Neural cell (in vitro differentiated cells): ENCODE measurements at regions not wholly inside any gene's neighbourhood (a gene's known extent, or its start where the extent isn't known, plus 50 kb on each side); places are given as distances from the start of the nearest gene placed in this dataset.

ENCODE experiments used
- H2AFZ ChIP-seq: fragments of 200-600, 300-800 bp; sonication (generic), shearing (Covaris generic); 2 replicates; pipeline ENCODE4 v1.6.0; 2014; ENCODE audit warnings: low read depth, mild to moderate bottlenecking, antibody characterized with exemption, low read length, moderate library complexity
- H3F3A ChIP-seq: fragments of 200-600 bp; shearing (Covaris generic); 2 replicates; pipeline ENCODE4 v1.6.1; 2016; ENCODE audit warnings: mild to moderate bottlenecking, moderate library complexity, mixed read lengths, antibody characterized with exemption, low read length; ENCODE audit not compliant: insufficient read depth, poor library complexity, severe bottlenecking
- H3K27ac ChIP-seq: fragments of 200-600, 300-800 bp; sonication (generic), shearing (Covaris generic); 2 replicates; pipeline ENCODE4 v1.5.1; 2014; ENCODE audit warnings: mild to moderate bottlenecking, low read length, moderate library complexity
- H3K27me3 ChIP-seq: fragments of 300-800, 200-600 bp; sonication (generic), shearing (Covaris generic); 2 replicates; pipeline ENCODE4 v1.6.0; 2014; ENCODE audit warnings: mild to moderate bottlenecking, low read depth, low read length, moderate library complexity; ENCODE audit not compliant: insufficient read depth
- H3K36me3 ChIP-seq: fragments of 300-800, 200-600 bp; sonication (generic), shearing (Covaris generic); 2 replicates; pipeline ENCODE4 v1.5.1; 2014; ENCODE audit warnings: mild to moderate bottlenecking, antibody characterized with exemption, low read length, moderate library complexity; ENCODE audit not compliant: insufficient read depth
- H3K4me2 ChIP-seq: fragments of 300-800, 200-600 bp; sonication (generic), shearing (Covaris generic); 2 replicates; pipeline ENCODE4 v1.6.0; 2014; ENCODE audit warnings: mild to moderate bottlenecking, low read length
- H3K4me3 ChIP-seq: fragments of 300-800, 200-600 bp; sonication (generic), shearing (Covaris generic); 2 replicates; pipeline ENCODE4 v1.5.1; 2014; ENCODE audit warnings: mild to moderate bottlenecking, low read length, moderate library complexity
- H3K79me2 ChIP-seq: fragments of 200-600 bp; shearing (Covaris generic); replicated peaks from 2 replicates; pipeline ENCODE4 v1.6.0; 2014; ENCODE audit warnings: mild to moderate bottlenecking, low read length, moderate library complexity; ENCODE audit not compliant: insufficient read depth
- H3K9ac ChIP-seq: fragments of 300-800, 200-600 bp; sonication (generic), shearing (Covaris generic); 2 replicates; pipeline ENCODE4 v1.6.1; 2016; ENCODE audit warnings: mild to moderate bottlenecking, low read length, mixed read lengths
- H3K9me2 ChIP-seq: fragments of 200-600 bp; shearing (Covaris generic); 2 replicates; pipeline ENCODE4 v1.6.1; 2016; ENCODE audit warnings: mild to moderate bottlenecking, low read length, mixed read lengths; ENCODE audit not compliant: insufficient read depth
- H3K9me3 ChIP-seq: fragments of 200-600, 300-800 bp; sonication (generic), shearing (Covaris generic); 2 replicates; pipeline ENCODE4 v1.6.1; 2016; ENCODE audit warnings: mild to moderate bottlenecking, mixed run types, low read length, moderate library complexity, mixed read lengths
- H4K20me1 ChIP-seq: fragments of 200-600 bp; shearing (Covaris generic); 2 replicates; pipeline ENCODE4 v1.6.1; 2016; ENCODE audit warnings: mild to moderate bottlenecking, mixed run types; ENCODE audit not compliant: insufficient read depth
- EP300 ChIP-seq: fragments of 450-650 bp; conservative IDR thresholded peaks from 2 replicates; pipeline ENCODE4 v1.6.1; 2014; ENCODE audit warnings: antibody characterized with exemption, mild to moderate bottlenecking, moderate library complexity; ENCODE audit not compliant: poor library complexity, severe bottlenecking
- EZH2 ChIP-seq: fragments of 200-600, 300-800 bp; shearing (Covaris generic), sonication (generic); IDR thresholded peaks from 2 replicates; pipeline ENCODE4 v1.6.1; 2014; ENCODE audit warnings: antibody characterized with exemption, low read length, borderline replicate concordance, mild to moderate bottlenecking; ENCODE audit not compliant: insufficient read depth, poor library complexity, severe bottlenecking
- MXI1 ChIP-seq: fragments of 450-650 bp; conservative IDR thresholded peaks from 2 replicates; pipeline ENCODE4 v1.6.1; 2014; ENCODE audit warnings: antibody characterized with exemption, mild to moderate bottlenecking; ENCODE audit not compliant: poor library complexity, severe bottlenecking
- POLR2AphosphoS5 ChIP-seq: IDR thresholded peaks from 2 replicates; pipeline ENCODE4 v1.6.1; 2012
- RAD21 ChIP-seq: fragments of 450-650 bp; conservative IDR thresholded peaks from 2 replicates; pipeline ENCODE4 v1.6.1; 2014; ENCODE audit warnings: antibody characterized with exemption, mild to moderate bottlenecking, moderate library complexity
- SMC3 ChIP-seq: fragments of 450-650 bp; conservative IDR thresholded peaks from 2 replicates; pipeline ENCODE4 v1.6.1; 2014; ENCODE audit warnings: antibody characterized with exemption, mild to moderate bottlenecking, moderate library complexity; ENCODE audit not compliant: poor library complexity
- TAF1 ChIP-seq: IDR thresholded peaks from 2 replicates; pipeline ENCODE4 v1.6.1; 2012; ENCODE audit warnings: low read depth
- TF ChIP-seq, protein P1 (sequence below): fragments of 450-650 bp; IDR thresholded peaks from 2 replicates; pipeline ENCODE4 v1.5.1; 2014; ENCODE audit warnings: antibody characterized with exemption, mild to moderate bottlenecking, moderate library complexity; ENCODE audit not compliant: poor library complexity, severe bottlenecking

GRCh38 chr13:77406644-77407440 is 79.9 kb upstream of the MYCBP2 start:
- no peaks in the 10 kb centered on the region for H3K36me3 ChIP-seq
- no peak overlapping the region for H3K4me3 ChIP-seq
- no peak overlapping the region for H2AFZ ChIP-seq
- no peaks in the 10 kb centered on the region for H4K20me1 ChIP-seq
- no peaks in the 10 kb centered on the region for H3K27me3 ChIP-seq
- no peaks in the 10 kb centered on the region for H3K79me2 ChIP-seq
- H3K27ac ChIP-seq: no peak overlapping the region
- no peak overlapping the region for H3K9ac ChIP-seq
- no peaks in the 10 kb centered on the region for H3F3A ChIP-seq
- TF ChIP-seq RAD21 (no peak), POLR2AphosphoS5 (peak; percentile 78), EP300 (peak; percentile 72)
- TF ChIP-seq, protein P1, sequence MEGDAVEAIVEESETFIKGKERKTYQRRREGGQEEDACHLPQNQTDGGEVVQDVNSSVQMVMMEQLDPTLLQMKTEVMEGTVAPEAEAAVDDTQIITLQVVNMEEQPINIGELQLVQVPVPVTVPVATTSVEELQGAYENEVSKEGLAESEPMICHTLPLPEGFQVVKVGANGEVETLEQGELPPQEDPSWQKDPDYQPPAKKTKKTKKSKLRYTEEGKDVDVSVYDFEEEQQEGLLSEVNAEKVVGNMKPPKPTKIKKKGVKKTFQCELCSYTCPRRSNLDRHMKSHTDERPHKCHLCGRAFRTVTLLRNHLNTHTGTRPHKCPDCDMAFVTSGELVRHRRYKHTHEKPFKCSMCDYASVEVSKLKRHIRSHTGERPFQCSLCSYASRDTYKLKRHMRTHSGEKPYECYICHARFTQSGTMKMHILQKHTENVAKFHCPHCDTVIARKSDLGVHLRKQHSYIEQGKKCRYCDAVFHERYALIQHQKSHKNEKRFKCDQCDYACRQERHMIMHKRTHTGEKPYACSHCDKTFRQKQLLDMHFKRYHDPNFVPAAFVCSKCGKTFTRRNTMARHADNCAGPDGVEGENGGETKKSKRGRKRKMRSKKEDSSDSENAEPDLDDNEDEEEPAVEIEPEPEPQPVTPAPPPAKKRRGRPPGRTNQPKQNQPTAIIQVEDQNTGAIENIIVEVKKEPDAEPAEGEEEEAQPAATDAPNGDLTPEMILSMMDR: no peak
- H3K9me2 ChIP-seq: no peaks in the 10 kb centered on the region
- no peak overlapping the region for H3K4me2 ChIP-seq
- no peaks in the 10 kb centered on the region for H3K9me3 ChIP-seq

GRCh38 chr13:77398825-77399620 is 72.1 kb upstream of the MYCBP2 start:
- Histone ChIP-seq H3K9ac (no peak overlapping the region), H3K9me3 (no peaks in the 10 kb centered on the region), H4K20me1 (no peaks in the 10 kb centered on the region), H2AFZ (no peak overlapping the region), H3K36me3 (no peaks in the 10 kb centered on the region), H3K79me2 (no peaks in the 10 kb centered on the region), H3K4me2 (no peak overlapping the region), H3K4me3 (no peak overlapping the region), H3K27me3 (no peaks in the 10 kb centered on the region), H3K27ac (no peak overlapping the region), H3K9me2 (no peaks in the 10 kb centered on the region), H3F3A (no peaks in the 10 kb centered on the region)
- TF ChIP-seq, protein P1: no peak
- TF ChIP-seq TAF1: no peak
- no peak for TF ChIP-seq SMC3
- no peak for TF ChIP-seq POLR2AphosphoS5
- TF ChIP-seq MXI1: no peak

GRCh38 chr13:77397636-77398035 is 70.7 kb upstream of the MYCBP2 start:
- H3K27me3 ChIP-seq: no peaks in the 10 kb centered on the region
- H3K9ac ChIP-seq: no peak overlapping the region
- no peaks in the 10 kb centered on the region for H4K20me1 ChIP-seq
- H3K9me3 ChIP-seq: no peaks in the 10 kb centered on the region
- H3F3A ChIP-seq: no peaks in the 10 kb centered on the region
- H3K27ac ChIP-seq: no peak overlapping the region
- H3K79me2 ChIP-seq: no peaks in the 10 kb centered on the region
- no peak overlapping the region for H2AFZ ChIP-seq
- H3K4me2 ChIP-seq: no peak overlapping the region
- H3K9me2 ChIP-seq: no peaks in the 10 kb centered on the region
- H3K4me3 ChIP-seq: no peak overlapping the region
- H3K36me3 ChIP-seq: no peaks in the 10 kb centered on the region
- TF ChIP-seq MXI1: no peak
- TF ChIP-seq EZH2: no peak
- TF ChIP-seq TAF1: no peak
- TF ChIP-seq EP300: no peak
- no peak for TF ChIP-seq POLR2AphosphoS5
